ENCODE measurements at regions not wholly inside any gene's neighbourhood (a gene's known extent, or its start where the extent isn't known, plus 50 kb on each side); places are given as distances from the start of the nearest gene placed in this dataset.

GRCh38 chr4:159014859-159015258 lies 88.0 kb upstream of the RAPGEF2 start:
- WGBS (ENCODE audit: insufficient coverage, insufficient replicate concordance, low lambda C conversion rate, missing lambda C conversion rate) = 83% methylated on average over 4 of the region's 4 CpGs
- Histone ChIP-seq H3K36me3 (ENCODE audit: control insufficient read depth in 2 of 2, insufficient read depth in 2 of 2, low read length in 1 of 2) (no peaks in the 10 kb centered on the region), H3K27ac (ENCODE audit: control insufficient read depth, insufficient read depth) (no peak overlapping the region), H3K4me3 (no peak overlapping the region), H3K27me3 (replicated peaks in 1 of 2; ENCODE audit: control insufficient read depth in 2 of 2, insufficient read depth in 2 of 2, low read length in 1 of 2) (no peaks in the 10 kb centered on the region), H3K4me1 (ENCODE audit: control insufficient read depth, insufficient read depth, low read length) (peaks cover 24% of the 10 kb centered on the region), H3K4me2 (ENCODE audit: control insufficient read depth, insufficient read depth) (no peak overlapping the region), H3K9ac (ENCODE audit: control insufficient read depth, insufficient read depth, low read length) (no peak overlapping the region), H3K79me2 (ENCODE audit: control insufficient read depth, insufficient read depth, low read length) (no peaks in the 10 kb centered on the region), H3K9me3 (replicated peaks; ENCODE audit: control insufficient read depth, insufficient read depth, low read length) (no peaks in the 10 kb centered on the region), H4K20me1 (ENCODE audit: control insufficient read depth, insufficient read depth) (no peaks in the 10 kb centered on the region), H2AFZ (ENCODE audit: control insufficient read depth, low read depth, low read length) (no peak overlapping the region)
- ChIA-PET POLR2A (no interaction called here), CTCF (interaction anchor here (1.0 to 5.1 kb wide), 9 partner anchors 147 to 304 kb away, joined by 3 to 68 read pairs (median 9); partner anchors contain the start of gene PPID), RAD21 (ENCODE audit: unreplicated experiment) (interaction anchor here (0.9 to 4.0 kb wide), 5 partner anchors 149 to 281 kb away, joined by 3 to 33 read pairs (median 7); no protein-coding TSS in a partner anchor), SMC1A (ENCODE audit: uncharacterized antibody, unreplicated experiment) (interaction anchor here (1.1 to 5.3 kb wide), 7 partner anchors 10 to 187 kb away, joined by 3 to 76 read pairs (median 29); no protein-coding TSS in a partner anchor)
- FAIRE-seq (no peak), ATAC-seq (no peak), DNase-seq (ENCODE audit: low read depth, low spot score) (no peak)
- BruUV-seq (replicated peaks) = no TSS peak
- in situ Hi-C loops (cut with MboI) = no loop called here
- intact Hi-C loops (cut with micrococcal nuclease; ENCODE audit: unreplicated experiment) = loop anchor here (5.0 kb wide), 1 partner anchor 92 kb away; no protein-coding TSS in a partner anchor
- no peak for TF ChIP-seq MYB (IDR thresholded peaks at IDR 0.05; ENCODE audit: borderline replicate concordance, low read depth, low read length)
- no peak for TF ChIP-seq NRF1 (conservative IDR thresholded peaks at IDR 0.05; ENCODE audit: low read depth, low read length)
- no peak for TF ChIP-seq CHD2 (IDR thresholded peaks at IDR 0.05; ENCODE audit: borderline replicate concordance, low read depth, low read length)
- no peak for TF ChIP-seq FOXK2 (IDR thresholded peaks at IDR 0.05)
- TF ChIP-seq HDAC6 (IDR thresholded peaks at IDR 0.05; ENCODE audit: unreplicated experiment) = no peak
- TF ChIP-seq FOXM1 (IDR thresholded peaks at IDR 0.05; ENCODE audit: low read depth, low read length) = no peak
- no peak for TF ChIP-seq SREBF2 (IDR thresholded peaks at IDR 0.05; ENCODE audit: low read length)
- TF ChIP-seq HCFC1 (IDR thresholded peaks at IDR 0.05; ENCODE audit: low read length) = no peak
- no peak for TF ChIP-seq USF1 (IDR thresholded peaks at IDR 0.05; ENCODE audit: borderline replicate concordance, extremely low read length, insufficient read depth, low read depth, low read length)
- TF ChIP-seq CHD4 (IDR thresholded peaks at IDR 0.05) = no peak
- TF ChIP-seq NFYB (IDR thresholded peaks at IDR 0.05; ENCODE audit: insufficient read depth, low read depth, low read length) = no peak
- TF ChIP-seq TARDBP (IDR thresholded peaks at IDR 0.05; ENCODE audit: borderline replicate concordance) = no peak
- no peak for TF ChIP-seq BHLHE40 (IDR thresholded peaks at IDR 0.05; ENCODE audit: borderline replicate concordance in 1 of 2, low read depth in 2 of 2, low read length in 1 of 2)
- no peak for TF ChIP-seq MTA3 (IDR thresholded peaks at IDR 0.05; ENCODE audit: borderline replicate concordance, low read length)
- TF ChIP-seq YBX1 (IDR thresholded peaks at IDR 0.05) = no peak
- no peak for TF ChIP-seq IRF4 (IDR thresholded peaks at IDR 0.05; ENCODE audit: low read depth, low read length)
- no peak for TF ChIP-seq E2F4 (IDR thresholded peaks at IDR 0.05; ENCODE audit: low read depth, low read length)
